Mesodermal cell (in vitro differentiated cells): ENCODE measurements at regions not wholly inside any gene's neighbourhood (a gene's known extent, or its start where the extent isn't known, plus 50 kb on each side); places are given as distances from the start of the nearest gene placed in this dataset.

Experiments used
- H3K27ac ChIP-seq: 2 replicates; pipeline ENCODE4 v1.7.0; 2013; ENCODE audit warnings: mild to moderate bottlenecking, low read depth, low read length, moderate library complexity; ENCODE audit not compliant: severe bottlenecking
- H3K36me3 ChIP-seq: 2 replicates; pipeline ENCODE4 v1.7.1; 2013; ENCODE audit warnings: mild to moderate bottlenecking, low read length, moderate library complexity; ENCODE audit not compliant: control insufficient read depth, insufficient read depth
- H3K4me1 ChIP-seq: one replicate; pipeline ENCODE4 v1.7.1; 2013; ENCODE audit warnings: mild to moderate bottlenecking, low read length; ENCODE audit not compliant: insufficient read depth, control insufficient read depth, poor library complexity, severe bottlenecking
- H3K4me3 ChIP-seq: 2 replicates; pipeline ENCODE4 v1.7.0; 2013; ENCODE audit warnings: low read length, control low read depth, mild to moderate bottlenecking; ENCODE audit not compliant: insufficient read depth, poor library complexity, severe bottlenecking; ENCODE audit errors: extremely low read depth
- H3K9me3 ChIP-seq: 2 replicates; pipeline ENCODE4 v1.7.1; 2013; ENCODE audit warnings: mild to moderate bottlenecking, low read length, moderate library complexity; ENCODE audit not compliant: control insufficient read depth
- WGBS, 2 experiments: methylation state at CpG; one replicate each; pipeline ENCODE4 v1.1.5; 2013; ENCODE audit warnings: missing lambda C conversion rate in 2 of 2; ENCODE audit not compliant: insufficient coverage in 2 of 2; 5-methylcytosine and 5-hydroxymethylcytosine counted together

DNA sequence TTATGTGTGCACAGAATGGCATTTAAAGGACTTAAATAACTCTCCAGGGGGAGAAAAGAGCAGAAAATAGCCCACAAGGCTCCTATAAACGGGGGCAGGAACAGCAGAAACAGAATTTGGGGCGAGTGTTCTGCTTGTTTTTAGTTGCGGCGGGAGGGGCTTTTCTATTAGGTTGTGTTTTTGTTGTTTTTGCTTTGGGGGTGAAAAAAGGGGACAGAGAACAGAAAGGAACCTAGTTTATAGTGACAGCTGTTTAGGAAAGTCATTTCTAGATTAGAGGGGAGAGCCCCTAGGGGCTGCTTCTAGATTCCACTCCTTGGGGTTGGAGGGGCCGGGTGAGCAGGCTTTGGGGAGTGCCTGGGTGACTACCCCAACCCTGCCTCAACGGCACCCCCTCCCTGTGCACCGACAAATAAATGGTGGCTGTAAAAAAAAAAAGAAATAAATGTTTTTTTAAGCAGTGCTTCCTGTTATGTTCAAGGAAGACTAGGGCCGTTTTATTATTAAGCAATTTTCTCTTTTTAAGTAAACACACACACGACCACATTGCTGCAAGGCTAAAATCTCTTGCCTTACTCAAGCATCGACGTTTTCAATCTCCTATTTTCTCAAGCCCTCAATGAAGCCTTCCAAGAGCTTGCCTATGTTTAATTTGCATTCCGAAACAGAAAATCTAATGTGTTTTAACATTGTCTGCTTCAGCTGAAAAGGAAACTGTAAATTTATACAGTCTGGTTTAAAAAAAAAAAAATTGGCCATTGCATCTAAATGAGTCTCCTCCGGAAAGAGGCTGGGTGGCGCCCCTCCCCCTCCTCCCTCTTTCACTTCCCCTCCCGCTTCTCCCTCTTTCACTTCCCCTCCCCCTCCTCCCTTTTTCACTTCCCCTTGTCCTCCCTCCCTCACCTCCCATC lies 123.3 kb upstream of the TBL1X start:
- no peaks in the 10 kb centered on the region for H3K9me3 ChIP-seq
- H3K4me1 ChIP-seq, result peaks cover 11% of the 10 kb centered on the region
- H3K27ac ChIP-seq, result peak overlapping the region; percentile 57
- H3K36me3 ChIP-seq, result no peaks in the 10 kb centered on the region
- H3K4me3 ChIP-seq, result no peak overlapping the region
- WGBS, 2 experiments, result 43% methylated on average over 1 of the region's 15 CpGs; no CpG with 5 or more reads in 1 of the 2 experiments

DNA sequence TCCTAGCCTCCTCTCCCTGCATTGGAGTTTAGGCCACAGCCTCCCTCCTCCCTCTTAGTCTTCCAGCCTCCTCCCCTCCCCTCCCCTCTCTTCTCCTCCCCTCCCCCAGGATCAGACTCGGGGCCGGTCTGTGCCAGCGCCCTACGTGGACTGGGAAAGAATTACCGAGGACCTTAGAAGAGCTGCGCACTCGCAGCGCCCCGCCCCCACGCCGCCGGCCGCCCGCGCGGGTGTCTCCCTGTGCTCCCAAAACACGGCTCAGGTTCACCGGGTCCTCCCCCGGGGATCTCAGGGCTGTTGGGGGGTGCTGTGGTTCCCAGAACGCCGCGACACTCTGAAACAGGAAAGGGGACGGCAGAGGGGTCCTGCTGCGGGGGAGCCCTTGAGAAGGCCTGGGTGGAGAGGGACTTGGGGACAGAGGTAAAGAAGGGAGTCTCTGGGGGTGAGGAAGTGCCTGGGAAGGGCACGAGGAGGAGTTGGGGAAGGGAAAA lies 122.3 kb upstream of the TBL1X start:
- Histone ChIP-seq H3K9me3 (no peaks in the 10 kb centered on the region), H3K36me3 (no peaks in the 10 kb centered on the region), H3K4me1 (peaks cover 11% of the 10 kb centered on the region), H3K4me3 (peak overlapping the region; percentile 11), H3K27ac (no peak overlapping the region)
- WGBS, 2 experiments, result 0 to 4% methylated on average over 4 to 15 of the region's 25 CpGs

DNA sequence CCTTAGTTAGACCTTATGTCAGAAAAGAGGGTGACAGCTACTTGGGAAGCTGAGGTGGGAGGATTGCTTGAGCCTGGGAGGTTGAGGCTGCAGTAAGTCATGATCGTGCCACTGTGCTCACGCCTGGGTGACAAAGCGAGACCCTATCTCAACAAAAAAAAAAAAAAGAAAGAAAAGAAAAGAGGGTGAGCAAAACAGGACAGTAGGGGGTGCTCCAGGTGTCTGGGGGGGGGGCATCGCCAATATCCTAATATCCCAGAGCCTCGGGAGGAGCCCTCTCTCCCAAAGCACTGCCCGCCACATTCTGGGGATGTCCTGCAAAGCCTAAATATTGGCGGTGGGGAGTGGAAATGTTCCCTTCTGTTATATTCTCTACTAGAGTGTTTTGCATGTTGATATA lies 120.9 kb upstream of the TBL1X start:
- no peak overlapping the region for H3K27ac ChIP-seq
- H3K36me3 ChIP-seq, result no peaks in the 10 kb centered on the region
- H3K4me3 ChIP-seq, result no peak overlapping the region
- WGBS, 2 experiments, result no CpG with 5 or more reads among the region's 7 CpGs
- H3K9me3 ChIP-seq, result no peaks in the 10 kb centered on the region
- H3K4me1 ChIP-seq, result peaks cover 11% of the 10 kb centered on the region

DNA sequence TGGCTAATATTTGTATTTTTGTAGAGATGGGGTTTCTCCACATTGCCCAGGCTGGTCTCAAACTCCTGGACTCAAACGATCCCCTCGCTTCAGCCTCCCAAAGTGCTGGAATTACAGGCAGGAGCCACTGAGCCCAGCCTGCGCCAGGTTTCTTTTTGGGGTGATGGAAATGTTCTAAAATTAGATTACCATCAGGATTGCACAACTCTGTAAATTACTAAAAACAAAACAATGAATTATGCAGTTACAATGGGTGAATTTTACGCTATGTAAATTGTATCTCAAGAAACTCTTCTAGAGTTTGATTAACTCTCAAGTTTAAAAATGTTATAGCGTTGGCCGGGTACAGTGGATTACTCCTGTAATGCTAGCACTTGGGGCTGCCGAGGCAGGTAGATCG lies 118.9 kb upstream of the TBL1X start:
- Histone ChIP-seq H3K36me3 (no peaks in the 10 kb centered on the region), H3K4me3 (no peak overlapping the region), H3K9me3 (no peaks in the 10 kb centered on the region), H3K27ac (no peak overlapping the region), H3K4me1 (peaks cover 8% of the 10 kb centered on the region)
- 93% methylated on average over 3 of the region's 8 CpGs; no CpG with 5 or more reads in 1 of the 2 experiments for WGBS, 2 experiments

DNA sequence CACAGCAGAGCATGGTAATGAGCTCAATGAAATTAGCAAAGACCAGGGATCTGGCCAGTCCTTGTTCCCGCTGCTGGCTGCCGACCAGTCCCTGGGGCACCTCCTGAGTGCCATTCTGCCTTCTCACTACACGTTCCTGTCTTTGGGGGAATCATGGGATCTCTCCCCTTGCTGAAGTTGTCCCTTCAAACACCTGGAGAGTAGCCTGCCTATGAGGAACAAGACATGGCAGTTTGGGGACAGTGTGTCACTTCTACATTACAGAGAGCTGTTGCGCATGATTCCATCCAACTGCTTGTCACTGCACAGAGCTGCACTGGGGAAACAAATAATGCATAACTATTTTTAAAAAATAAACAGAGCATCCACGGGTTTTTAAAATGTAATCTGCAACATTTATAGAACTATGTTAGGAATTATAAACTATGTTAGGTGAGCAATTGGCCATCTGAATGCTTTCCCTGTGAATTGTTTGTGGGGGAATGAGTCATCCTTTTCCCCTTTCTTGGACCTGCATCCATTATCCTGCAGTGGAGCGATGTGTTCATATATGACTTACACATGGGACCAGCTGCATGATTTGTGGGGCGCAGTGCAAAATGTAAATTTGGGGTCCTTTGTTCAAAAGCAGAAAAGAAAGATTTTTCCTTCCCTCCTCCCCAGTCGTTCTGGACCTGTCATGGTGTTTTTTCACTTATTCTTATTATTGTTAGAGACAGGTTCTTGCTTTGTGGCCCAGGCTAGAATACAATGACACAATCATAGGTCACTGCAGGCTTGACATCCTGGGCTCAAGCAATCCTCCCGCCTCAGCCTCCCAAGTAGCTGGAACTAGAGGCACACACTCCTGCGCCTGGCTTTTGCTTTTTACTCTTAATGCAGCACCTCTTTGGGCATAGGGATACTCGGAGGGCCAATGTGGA lies 115.0 kb upstream of the TBL1X start:
- 80 to 92% methylated on average over 3 to 4 of the region's 11 CpGs for WGBS, 2 experiments
- Histone ChIP-seq H3K4me3 (no peak overlapping the region), H3K27ac (no peak overlapping the region), H3K9me3 (no peaks in the 10 kb centered on the region), H3K36me3 (no peaks in the 10 kb centered on the region), H3K4me1 (no peaks in the 10 kb centered on the region)

DNA sequence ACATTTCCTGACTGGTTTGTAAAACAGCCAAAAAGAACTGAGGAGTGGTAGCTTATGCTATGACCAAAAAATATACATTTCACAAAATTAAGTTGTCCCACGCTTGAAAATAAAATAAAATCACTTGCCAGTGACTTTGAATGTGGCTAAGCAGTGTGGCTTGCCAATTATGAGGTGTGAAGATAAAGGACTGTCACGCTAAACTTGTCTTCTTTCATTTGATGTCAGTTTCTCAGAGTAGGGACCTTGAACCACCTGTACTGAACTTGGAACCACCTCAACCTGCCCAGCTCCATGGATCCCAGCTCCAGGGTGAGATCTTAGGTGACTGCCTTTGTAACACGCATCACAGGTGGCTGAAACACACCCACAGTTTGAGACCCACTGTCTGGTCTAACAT lies 113.7 kb upstream of the TBL1X start:
- no peak overlapping the region for H3K27ac ChIP-seq
- H3K4me1 ChIP-seq, result no peaks in the 10 kb centered on the region
- no CpG with 5 or more reads among the region's 3 CpGs for WGBS, 2 experiments

DNA sequence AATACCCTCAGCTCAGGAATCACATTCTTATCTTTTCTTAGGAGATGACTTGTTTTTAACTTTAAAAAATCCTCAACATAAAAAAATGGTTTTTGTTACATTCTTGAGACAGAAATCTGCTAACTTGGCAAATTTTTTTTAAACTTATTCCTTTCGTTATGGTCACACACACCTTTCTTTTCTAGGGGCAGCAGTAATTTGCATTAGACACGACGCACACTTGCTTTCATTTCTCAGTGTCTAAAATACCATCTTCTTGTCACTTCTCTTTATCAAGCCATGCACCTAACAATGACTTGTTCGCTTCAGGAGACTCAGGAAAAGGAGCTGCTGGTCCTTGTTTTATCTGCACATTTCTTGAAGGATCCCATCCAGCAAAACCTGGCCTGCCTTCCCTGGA lies 112.6 kb upstream of the TBL1X start:
- Histone ChIP-seq H3K27ac (no peak overlapping the region), H3K9me3 (no peaks in the 10 kb centered on the region), H3K4me3 (no peak overlapping the region), H3K4me1 (no peaks in the 10 kb centered on the region), H3K36me3 (no peaks in the 10 kb centered on the region)
- 85% methylated on average over 2 of the region's 4 CpGs; no CpG with 5 or more reads in 1 of the 2 experiments for WGBS, 2 experiments

More for the DNA sequence above, 113.7 kb upstream of the TBL1X start:
- no peaks in the 10 kb centered on the region for H3K36me3 ChIP-seq
- H3K4me3 ChIP-seq, result no peak overlapping the region
- H3K9me3 ChIP-seq, result no peaks in the 10 kb centered on the region

DNA sequence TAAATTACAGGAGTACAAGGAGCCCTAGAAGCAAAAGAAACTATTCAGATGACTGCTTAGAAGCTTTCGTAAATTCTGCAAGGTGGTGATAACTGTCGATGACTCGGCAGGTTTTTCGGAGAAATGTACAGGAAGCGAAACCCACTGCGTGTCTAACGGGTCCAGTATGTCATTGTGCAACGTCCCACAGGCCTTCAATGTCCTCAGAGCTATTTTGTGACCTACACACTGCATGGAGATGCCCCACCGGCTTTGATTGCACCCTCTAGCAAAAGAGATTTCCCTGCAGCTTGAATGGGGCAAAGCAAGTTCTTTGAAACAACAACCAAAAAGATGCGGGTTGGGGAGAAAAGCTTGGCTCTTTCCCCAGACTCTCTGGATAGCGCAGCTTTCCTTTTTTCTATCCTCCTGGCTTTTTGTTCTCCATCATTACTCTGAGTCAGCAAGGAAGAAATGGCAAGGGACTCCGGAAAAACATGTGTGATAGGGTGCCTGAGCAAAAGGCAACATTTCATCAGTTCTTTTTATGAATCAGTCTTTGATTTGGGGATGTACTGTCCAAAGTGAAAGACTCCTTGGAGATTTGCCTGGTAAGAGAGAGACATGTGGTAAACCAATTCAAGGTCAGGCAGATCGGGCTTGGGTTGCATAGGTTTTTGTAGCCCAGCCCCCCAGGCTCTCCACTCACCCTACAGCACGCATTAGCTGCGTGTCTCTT lies 112.0 kb upstream of the TBL1X start:
- no peaks in the 10 kb centered on the region for H3K4me1 ChIP-seq
- WGBS, 2 experiments, result 82 to 86% methylated on average over 6 to 8 of the region's 15 CpGs
- H3K36me3 ChIP-seq, result no peaks in the 10 kb centered on the region
- no peaks in the 10 kb centered on the region for H3K9me3 ChIP-seq
- H3K4me3 ChIP-seq, result no peak overlapping the region
- no peak overlapping the region for H3K27ac ChIP-seq

DNA sequence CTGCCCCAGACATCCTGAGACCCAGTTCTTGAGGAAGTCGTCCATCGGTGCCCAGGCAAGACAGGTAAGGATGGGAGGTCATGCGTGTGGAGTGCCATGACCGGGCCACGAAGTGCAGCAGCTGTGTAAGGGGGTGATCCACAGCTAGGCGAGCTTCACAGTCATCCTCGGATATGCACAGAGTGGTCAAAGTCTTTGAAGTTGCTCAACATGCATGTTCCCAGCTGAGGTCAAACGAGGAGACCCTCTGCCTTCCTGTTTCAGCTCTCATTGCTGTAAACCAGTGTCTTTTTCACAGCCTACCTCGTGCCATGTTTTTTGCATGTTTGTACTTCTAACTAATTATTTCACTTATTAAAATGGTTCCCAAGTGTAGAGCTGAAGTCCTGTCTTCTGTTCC lies 109.9 kb upstream of the TBL1X start:
- Histone ChIP-seq H3K36me3 (no peaks in the 10 kb centered on the region), H3K4me3 (no peak overlapping the region), H3K4me1 (no peaks in the 10 kb centered on the region), H3K27ac (no peak overlapping the region), H3K9me3 (no peaks in the 10 kb centered on the region)
- WGBS, 2 experiments, result 86 to 95% methylated on average over 5 to 8 of the region's 9 CpGs

DNA sequence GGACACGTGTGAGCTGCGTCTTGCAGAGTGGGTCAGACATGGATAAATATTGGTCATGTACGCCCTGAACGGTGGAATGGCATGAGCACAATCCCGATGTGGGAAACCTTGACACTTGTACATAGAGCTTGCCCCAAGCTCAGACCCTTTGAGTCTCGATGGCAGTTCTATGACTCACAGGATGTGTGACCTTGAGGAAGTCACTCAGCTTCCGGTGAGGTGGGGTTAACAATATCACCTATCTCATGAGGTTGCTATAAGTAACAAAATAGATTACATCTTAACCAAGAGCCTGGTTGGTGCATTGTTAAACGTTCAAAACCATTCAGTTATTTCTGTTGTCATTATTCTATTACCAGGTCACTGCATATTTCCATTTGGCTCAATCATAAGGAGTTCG lies 109.1 kb upstream of the TBL1X start:
- Histone ChIP-seq H3K9me3 (no peaks in the 10 kb centered on the region), H3K4me1 (no peaks in the 10 kb centered on the region), H3K27ac (no peak overlapping the region), H3K36me3 (no peaks in the 10 kb centered on the region), H3K4me3 (no peak overlapping the region)
- WGBS, 2 experiments, result 100% methylated on average over 1 to 4 of the region's 9 CpGs
